DND-41 (cell line): ENCODE measurements at regions not wholly inside any gene's neighbourhood (a gene's known extent, or its start where the extent isn't known, plus 50 kb on each side); places are given as distances from the start of the nearest gene placed in this dataset.

ENCODE experiments used
- ATAC-seq: fragments of 200-7000 bp; cut with Tn5 transposase; 3 replicates; pipeline ENCODE4 v1.9.1; 2021; ENCODE audit warnings: low read depth; ENCODE audit not compliant: insufficient read depth
- DNase-seq: peaks from one replicate; pipeline ENCODE4 v3.0.0-alpha.2; 2020
- H2AFZ ChIP-seq: 2 replicates; pipeline ENCODE4 v1.6.0; 2012; ENCODE audit warnings: low read depth, low read length
- H3K27ac ChIP-seq: 2 replicates; pipeline ENCODE4 v1.5.1; 2012; ENCODE audit warnings: low read length, inconsistent platforms
- H3K27me3 ChIP-seq: fragments of 200-600 bp; sonication (generic); 2 replicates; pipeline ENCODE4 v1.6.0; 2012; ENCODE audit warnings: low read length, mild to moderate bottlenecking, inconsistent platforms; ENCODE audit not compliant: insufficient read depth, poor library complexity
- H3K36me3 ChIP-seq: 2 replicates; pipeline ENCODE4 v1.5.1; 2012; ENCODE audit warnings: low read length, inconsistent platforms; ENCODE audit not compliant: insufficient read depth
- H3K4me1 ChIP-seq: 2 replicates; pipeline ENCODE4 v1.5.1; 2012; ENCODE audit warnings: mild to moderate bottlenecking, low read length; ENCODE audit not compliant: insufficient read depth
- H3K4me2 ChIP-seq: 2 replicates; pipeline ENCODE4 v1.6.0; 2012; ENCODE audit warnings: mild to moderate bottlenecking, moderate library complexity, low read length, inconsistent platforms; ENCODE audit not compliant: insufficient read depth
- H3K4me3 ChIP-seq, 2 experiments: fragments of 200-600 bp in 1 of 2; shearing (Covaris generic) in 1 of 2; 2 replicates each; pipeline ENCODE4 v1.5.1; 2012 to 2016; ENCODE audit warnings: inconsistent platforms in 2 of 2, low read length in 2 of 2, mild to moderate bottlenecking in 2 of 2, low read depth in 1 of 2, moderate library complexity in 1 of 2
- H3K79me2 ChIP-seq: 2 replicates; pipeline ENCODE4 v1.6.0; 2012; ENCODE audit warnings: low read length, inconsistent platforms; ENCODE audit not compliant: insufficient read depth
- H3K9ac ChIP-seq: 2 replicates; pipeline ENCODE4 v1.6.0; 2012; ENCODE audit warnings: low read depth, mild to moderate bottlenecking, inconsistent platforms, low read length, moderate library complexity
- H3K9me3 ChIP-seq: 2 replicates; pipeline ENCODE4 v1.5.1; 2012; ENCODE audit warnings: low read length, moderate library complexity, mild to moderate bottlenecking, inconsistent platforms; ENCODE audit not compliant: insufficient read depth, severe bottlenecking
- H4K20me1 ChIP-seq: 2 replicates; pipeline ENCODE4 v1.6.0; 2012; ENCODE audit warnings: low read length; ENCODE audit not compliant: insufficient read depth
- CTCF ChIP-seq: IDR thresholded peaks from 2 replicates; pipeline ENCODE4 v1.5.1; 2012; ENCODE audit warnings: borderline replicate concordance, low read length, moderate library complexity, mild to moderate bottlenecking; ENCODE audit not compliant: poor library complexity, severe bottlenecking; ENCODE audit errors: extremely low read depth
- EZH2 ChIP-seq: IDR thresholded peaks from 3 replicates; pipeline ENCODE4 v1.6.1; 2012; ENCODE audit warnings: borderline replicate concordance, low read depth, mild to moderate bottlenecking, moderate library complexity, low read length, inconsistent platforms; ENCODE audit not compliant: severe bottlenecking

GRCh38 chr6:106849120-106849519 is 125.4 kb downstream of the CD24 start:
- Histone ChIP-seq H2AFZ (no peak overlapping the region), H3K9me3 (peaks cover 5% of the 10 kb centered on the region), H3K4me2 (no peak overlapping the region), H4K20me1 (no peaks in the 10 kb centered on the region), H3K4me3 (no peak overlapping the region), H3K36me3 (no peaks in the 10 kb centered on the region), H3K27me3 (no peaks in the 10 kb centered on the region), H3K79me2 (no peaks in the 10 kb centered on the region), H3K27ac (no peak overlapping the region), H3K4me1 (no peaks in the 10 kb centered on the region), H3K9ac (no peak overlapping the region)
- no peak for ATAC-seq
- DNase-seq, result no peak
- TF ChIP-seq CTCF (no peak), EZH2 (no peak)

GRCh38 chr6:106847116-106847515 is 127.4 kb downstream of the CD24 start:
- Histone ChIP-seq H3K27ac (no peak overlapping the region), H2AFZ (no peak overlapping the region)

GRCh38 chr6:106844930-106845329 is 129.6 kb downstream of the CD24 start:
- Histone ChIP-seq H2AFZ (no peak overlapping the region), H3K4me3 (no peak overlapping the region), H3K27me3 (no peaks in the 10 kb centered on the region), H3K79me2 (no peaks in the 10 kb centered on the region), H4K20me1 (no peaks in the 10 kb centered on the region), H3K36me3 (no peaks in the 10 kb centered on the region), H3K27ac (no peak overlapping the region), H3K4me2 (no peak overlapping the region), H3K9me3 (no peaks in the 10 kb centered on the region), H3K9ac (no peak overlapping the region), H3K4me1 (no peaks in the 10 kb centered on the region)
- TF ChIP-seq CTCF (no peak), EZH2 (no peak)
- ATAC-seq (no peak), DNase-seq (no peak)

More at GRCh38 chr6:106847116-106847515, 127.4 kb downstream of the CD24 start:
- H3K79me2 ChIP-seq, result no peaks in the 10 kb centered on the region
- no peak for ATAC-seq
- H3K9me3 ChIP-seq, result peaks cover 1% of the 10 kb centered on the region
- H3K27me3 ChIP-seq, result no peaks in the 10 kb centered on the region
- H3K4me1 ChIP-seq, result no peaks in the 10 kb centered on the region
- no peak overlapping the region for H3K9ac ChIP-seq
- no peaks in the 10 kb centered on the region for H3K36me3 ChIP-seq
- TF ChIP-seq CTCF (no peak), EZH2 (no peak)
- no peak for DNase-seq
- H4K20me1 ChIP-seq, result no peaks in the 10 kb centered on the region
- no peak overlapping the region for H3K4me3 ChIP-seq
- H3K4me2 ChIP-seq, result no peak overlapping the region
